Lower leg skin (tissue), 4 donors: ENCODE measurements at regions not wholly inside any gene's neighbourhood (a gene's known extent, or its start where the extent isn't known, plus 50 kb on each side); places are given as distances from the start of the nearest gene placed in this dataset.
"Not testable (repeated sequence)": the region's sequence is repeated elsewhere in the genome, so short reads cannot be mapped to it uniquely, and the experiment has no call there.

Experiments used
- DNase-seq, 2 donors: peaks; one replicate each; pipeline ENCODE4 v3.0.0-alpha.2; 2019; ENCODE audit warnings: low spot score in 2 of 2
- H3K4me3 ChIP-seq: fragments of 200-600 bp; sonication (generic); 2 replicates; pipeline ENCODE4 v1.5.1; 2017; ENCODE audit warnings: mild to moderate bottlenecking, low read depth; ENCODE audit not compliant: poor library complexity, severe bottlenecking
- CTCF ChIP-seq, 3 donors: fragments of 450-650 bp; IDR thresholded peaks; one replicate each; pipeline ENCODE4 v1.5.1; 2016; ENCODE audit warnings: antibody characterized with exemption in 3 of 3, mild to moderate bottlenecking in 3 of 3, moderate library complexity in 2 of 3
- POLR2A ChIP-seq, 2 donors: fragments of 450-650 bp; IDR thresholded peaks; one replicate each; pipeline ENCODE4 v1.6.1; 2016 to 2017; ENCODE audit warnings: antibody characterized with exemption in 2 of 2, mild to moderate bottlenecking in 1 of 2, moderate library complexity in 1 of 2
- WGBS, 2 donors: methylation state at CpG; one replicate each; pipeline ENCODE4 v1.1.5; 2018; 5-methylcytosine and 5-hydroxymethylcytosine counted together
- intact Hi-C: fragments of 100-400 bp; cut with DNase I; formaldehyde crosslinking; loops from one replicate; pipeline ENCODE4 v1.15.0; 2023; ENCODE audit warnings: low total_unique reads

- DNase-seq = no peak
- H3K4me3 ChIP-seq = no peak overlapping the region
- intact Hi-C loops = no loop called here
- WGBS, 2 donors = 85 to 91% methylated on average over 12 of the region's 12 CpGs
- no peak for TF ChIP-seq POLR2A (IDR thresholded peaks at IDR 0.05)
- no peak for TF ChIP-seq CTCF (IDR thresholded peaks at IDR 0.05)
Measured at GRCh38 chr19:30955112-30956104, 393.8 kb downstream of the TSHZ3 start.

DNA sequence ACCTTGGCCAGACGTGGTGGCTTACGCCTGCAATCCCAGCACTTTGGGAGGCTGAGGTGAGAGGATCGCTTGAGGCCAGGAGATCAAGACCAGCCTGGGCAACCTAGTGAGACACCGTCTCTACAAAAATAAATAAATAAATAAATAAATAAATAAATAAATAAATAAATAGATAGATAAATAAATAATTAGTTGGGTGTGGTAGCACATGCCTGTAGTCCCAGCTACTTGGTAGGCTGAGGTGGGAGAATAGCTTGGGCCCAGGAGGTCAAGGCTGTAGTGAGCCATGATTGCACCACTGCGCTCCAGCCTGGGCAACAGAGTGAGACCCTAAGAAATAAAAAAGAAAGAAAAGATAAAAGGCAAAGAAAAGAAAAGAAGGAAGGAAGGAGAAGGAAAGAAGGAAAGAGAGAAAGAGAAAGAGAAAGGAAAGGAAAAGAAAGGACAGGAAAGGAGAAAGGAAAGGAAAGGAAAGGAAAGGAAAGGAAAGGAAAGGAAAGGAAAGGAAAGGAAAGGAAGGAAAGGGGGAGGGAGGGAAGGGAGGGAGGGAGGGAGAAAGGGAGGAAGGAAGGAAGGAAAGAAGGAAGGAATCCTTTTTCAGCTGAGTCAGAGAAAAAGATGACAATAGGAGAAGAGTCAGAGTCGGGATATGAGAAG lies 404.8 kb downstream of the TSHZ3 start:
- WGBS, 2 donors = 89 to 91% methylated on average over 6 of the region's 6 CpGs
- DNase-seq, H3K4me3 ChIP-seq, intact Hi-C loops: not testable (repeated sequence)

DNA sequence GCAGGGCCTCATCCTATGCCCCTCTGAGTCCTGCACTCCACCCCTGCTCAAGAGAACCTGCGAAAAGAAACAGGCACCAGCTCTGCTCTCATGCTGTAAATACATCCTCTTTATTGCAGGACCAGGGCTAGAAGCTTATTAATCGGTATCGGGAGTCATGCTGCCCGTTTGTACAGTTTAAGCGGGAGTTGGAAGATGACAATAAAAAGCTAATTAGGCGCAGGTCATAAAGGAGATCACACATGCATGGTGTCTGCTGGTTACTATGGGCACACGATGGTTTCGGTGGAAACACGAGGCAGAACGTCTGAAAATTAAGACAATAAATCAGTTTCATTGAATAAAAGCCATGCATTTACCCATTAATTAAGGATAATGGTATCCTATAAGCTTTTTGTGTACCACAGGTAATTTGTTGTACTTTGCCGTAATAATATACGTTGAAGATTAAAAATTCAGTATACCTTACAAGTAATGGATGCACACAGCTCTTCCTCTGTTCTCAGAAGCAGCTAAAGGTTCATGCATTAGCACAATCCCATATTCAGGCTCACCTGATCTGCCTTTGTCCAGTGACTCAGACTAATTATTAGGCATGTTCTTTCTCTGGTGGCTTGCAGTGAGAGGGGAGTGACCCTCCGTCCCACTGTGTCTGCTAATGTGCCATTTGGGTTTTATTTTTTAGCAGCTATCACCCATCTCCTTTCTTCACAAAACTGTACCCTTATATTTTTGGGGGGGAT lies 406.0 kb downstream of the TSHZ3 start:
- WGBS, 2 donors = 75 to 77% methylated on average over 13 of the region's 13 CpGs
- intact Hi-C loops = no loop called here
- H3K4me3 ChIP-seq = no peak overlapping the region
- no peak for TF ChIP-seq CTCF (IDR thresholded peaks at IDR 0.05)
- no peak for TF ChIP-seq POLR2A (IDR thresholded peaks at IDR 0.05)
- DNase-seq = no peak

DNA sequence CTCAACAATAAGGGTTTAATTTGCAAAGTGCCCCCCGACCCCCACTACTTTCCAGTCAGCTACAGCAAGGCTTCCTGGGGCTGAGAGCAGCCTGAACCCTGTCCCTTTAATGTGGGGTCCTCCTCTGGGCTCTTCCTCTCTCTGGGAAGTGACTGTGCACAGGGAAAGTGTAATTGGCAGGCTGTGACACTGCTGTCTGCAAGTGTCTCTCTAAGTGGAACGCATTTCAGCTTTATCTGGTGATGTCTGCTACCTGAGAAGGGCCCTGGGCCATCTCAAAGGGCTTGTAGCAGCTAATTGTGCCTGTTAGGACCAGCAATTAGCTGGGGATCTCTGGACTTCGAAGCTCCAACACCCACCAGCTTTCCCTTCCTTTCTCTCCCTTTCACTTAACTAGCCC lies 406.6 kb downstream of the TSHZ3 start:
- 24 to 39% methylated on average over 3 of the region's 3 CpGs for WGBS, 2 donors
- no peak overlapping the region for H3K4me3 ChIP-seq
- TF ChIP-seq POLR2A (IDR thresholded peaks at IDR 0.05) = no peak
- no peak for DNase-seq
- intact Hi-C loops = no loop called here

- H3K4me3 ChIP-seq = no peak overlapping the region
- DNase-seq = peak in 1 of 2 donors; percentile 39
- intact Hi-C loops = no loop called here
- TF ChIP-seq CTCF (IDR thresholded peaks at IDR 0.05) (no peak), POLR2A (IDR thresholded peaks at IDR 0.05) (no peak)
- 62 to 69% methylated on average over 3 of the region's 3 CpGs for WGBS, 2 donors
Measured at GRCh38 chr19:30941591-30941990, 407.6 kb downstream of the TSHZ3 start.

GRCh38 chr19:30936276-30936675 lies 413.0 kb downstream of the TSHZ3 start:
- no peak overlapping the region for H3K4me3 ChIP-seq
- 89 to 92% methylated on average over 5 of the region's 5 CpGs for WGBS, 2 donors
- DNase-seq = no peak
- intact Hi-C loops = no loop called here
- TF ChIP-seq CTCF (IDR thresholded peaks at IDR 0.05) (no peak), POLR2A (IDR thresholded peaks at IDR 0.05) (no peak)
